ENCODE measurements at regions not wholly inside any gene's neighbourhood (a gene's known extent, or its start where the extent isn't known, plus 50 kb on each side); places are given as distances from the start of the nearest gene placed in this dataset.
"Not testable (repeated sequence)": the region's sequence is repeated elsewhere in the genome, so short reads cannot be mapped to it uniquely, and the experiment has no call there.

GRCh38 chr9:65455136-65455535 is 170.1 kb upstream of the FOXD4L5 start:
- not testable (repeated sequence) for DNase-seq (ENCODE audit: low spot score); H3K36me3 ChIP-seq (ENCODE audit: low read depth); H3K9me3 ChIP-seq (ENCODE audit: severe bottlenecking); ATAC-seq (ENCODE audit: low read depth); H3K4me3 ChIP-seq (ENCODE audit: severe bottlenecking); H3K27me3 ChIP-seq (ENCODE audit: insufficient read depth, poor library complexity, severe bottlenecking); H3K27ac ChIP-seq (ENCODE audit: poor library complexity, severe bottlenecking); H3K4me1 ChIP-seq (ENCODE audit: insufficient read depth, poor library complexity, severe bottlenecking)

DNA sequence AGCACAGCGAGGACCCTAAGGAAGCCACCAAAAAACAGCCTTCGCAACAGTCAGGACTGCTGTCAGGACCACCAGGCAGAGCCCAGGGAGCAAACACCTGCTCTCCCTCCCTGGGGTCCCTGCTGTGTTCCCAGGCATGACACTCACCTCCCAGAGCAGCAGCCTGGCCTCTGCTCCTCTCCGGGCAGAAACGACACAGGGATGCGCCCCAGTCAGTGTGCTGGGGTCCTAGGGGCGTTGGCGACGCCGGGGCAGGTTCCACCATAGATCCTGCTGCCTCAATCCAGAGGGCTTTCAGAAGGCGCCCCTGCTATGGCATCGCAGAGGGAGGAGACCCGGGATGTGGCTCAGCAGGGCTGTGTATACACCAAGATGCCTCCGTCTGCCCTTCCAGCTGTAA is 169.7 kb upstream of the FOXD4L5 start:
- not testable (repeated sequence) for H3K4me3 ChIP-seq (ENCODE audit: severe bottlenecking); DNase-seq (ENCODE audit: low spot score); H3K36me3 ChIP-seq (ENCODE audit: low read depth); ATAC-seq (ENCODE audit: low read depth); H3K4me1 ChIP-seq (ENCODE audit: insufficient read depth, poor library complexity, severe bottlenecking); H3K27me3 ChIP-seq (ENCODE audit: insufficient read depth, poor library complexity, severe bottlenecking); H3K9me3 ChIP-seq (ENCODE audit: severe bottlenecking); H3K27ac ChIP-seq (ENCODE audit: poor library complexity, severe bottlenecking)

DNA sequence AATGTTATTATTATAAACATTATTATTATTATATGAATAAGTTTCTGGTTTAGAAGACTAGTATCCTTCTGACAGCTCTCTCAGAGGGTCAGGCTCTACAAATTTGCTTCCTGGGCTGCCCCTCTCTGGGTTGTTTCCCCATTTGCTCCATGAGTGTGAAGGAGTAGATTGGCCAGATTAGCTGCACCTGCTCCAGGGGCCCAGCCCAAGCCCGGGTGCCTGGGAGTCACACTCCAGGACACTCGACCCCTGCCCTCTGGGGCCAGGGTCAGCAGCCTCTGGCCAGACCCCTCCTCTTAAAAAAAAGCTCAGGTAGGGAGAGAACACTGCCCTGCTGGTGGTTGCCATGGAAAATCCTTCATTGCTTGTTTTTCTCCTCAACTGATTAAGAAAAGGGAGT is 169.0 kb upstream of the FOXD4L5 start:
- not testable (repeated sequence) for ATAC-seq (ENCODE audit: low read depth); H3K36me3 ChIP-seq (ENCODE audit: low read depth); H3K27ac ChIP-seq (ENCODE audit: poor library complexity, severe bottlenecking); H3K27me3 ChIP-seq (ENCODE audit: insufficient read depth, poor library complexity, severe bottlenecking); H3K9me3 ChIP-seq (ENCODE audit: severe bottlenecking); H3K4me1 ChIP-seq (ENCODE audit: insufficient read depth, poor library complexity, severe bottlenecking); H3K4me3 ChIP-seq (ENCODE audit: severe bottlenecking); DNase-seq (ENCODE audit: low spot score)

DNA sequence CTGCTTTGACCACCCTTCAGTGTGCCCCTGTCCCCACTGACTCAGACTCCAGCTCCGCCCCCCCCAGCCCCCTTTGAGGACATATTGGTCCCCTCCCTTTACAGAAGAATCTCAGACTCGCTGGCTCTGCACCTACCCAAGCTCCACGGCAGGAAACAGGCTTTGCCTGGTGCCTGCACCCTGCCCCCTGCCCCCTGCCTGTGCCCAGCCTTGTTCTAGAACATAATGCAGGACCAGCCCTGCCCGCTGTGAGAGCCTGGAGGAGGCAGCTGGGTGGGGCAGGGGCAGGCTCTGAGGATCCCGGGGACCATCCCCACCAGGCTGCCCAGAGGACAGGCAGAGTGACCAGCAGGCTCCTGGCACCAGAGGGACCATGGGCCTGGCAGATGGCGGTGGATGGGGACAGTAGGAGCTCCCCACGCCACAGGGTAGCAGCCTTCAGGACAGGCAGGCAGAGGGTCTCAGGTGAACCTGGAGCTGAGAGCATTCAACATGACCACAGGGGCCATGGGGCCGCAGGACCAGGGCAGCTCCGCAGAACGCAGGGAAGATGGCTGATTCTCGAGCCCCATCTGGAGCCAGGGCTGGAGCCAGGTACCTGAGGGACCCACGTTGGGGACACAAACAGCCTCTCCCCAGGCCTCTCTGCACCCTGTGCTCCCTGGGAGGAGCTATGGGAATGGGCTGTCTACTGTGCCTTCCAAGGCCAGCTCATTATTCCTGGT is 165.0 kb upstream of the FOXD4L5 start:
- not testable (repeated sequence) for H3K9me3 ChIP-seq (ENCODE audit: severe bottlenecking); H3K4me1 ChIP-seq (ENCODE audit: insufficient read depth, poor library complexity, severe bottlenecking); H3K27ac ChIP-seq (ENCODE audit: poor library complexity, severe bottlenecking); H3K36me3 ChIP-seq (ENCODE audit: low read depth); DNase-seq (ENCODE audit: low spot score); ATAC-seq (ENCODE audit: low read depth); H3K4me3 ChIP-seq (ENCODE audit: severe bottlenecking); H3K27me3 ChIP-seq (ENCODE audit: insufficient read depth, poor library complexity, severe bottlenecking)

DNA sequence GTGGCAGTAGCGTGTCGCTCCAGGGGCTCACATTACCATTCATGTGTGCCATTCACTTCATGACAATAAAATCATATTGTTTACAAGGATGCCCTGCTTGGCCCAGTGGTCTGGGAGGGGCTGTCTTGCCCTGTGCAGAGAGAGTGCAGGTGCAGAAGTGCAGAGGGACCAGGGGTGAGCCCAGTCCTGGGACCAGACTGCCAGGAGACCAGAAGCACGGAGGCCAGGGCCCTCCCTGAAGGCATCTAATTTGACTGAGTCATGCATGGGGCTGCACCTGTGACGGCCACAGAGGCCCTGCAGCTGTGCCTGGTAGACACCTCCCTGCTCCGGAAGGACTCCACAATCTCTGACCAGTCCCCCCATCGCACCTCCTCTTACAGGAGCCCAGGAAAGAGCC is 164.4 kb upstream of the FOXD4L5 start:
- Histone ChIP-seq H3K9me3 (ENCODE audit: severe bottlenecking) (no peaks in the 10 kb centered on the region), H3K4me3 (ENCODE audit: severe bottlenecking) (no peak overlapping the region), H3K4me1 (ENCODE audit: insufficient read depth, poor library complexity, severe bottlenecking) (no peaks in the 10 kb centered on the region), H3K27ac (ENCODE audit: poor library complexity, severe bottlenecking) (no peak overlapping the region), H3K36me3 (ENCODE audit: low read depth) (no peaks in the 10 kb centered on the region), H3K27me3 (ENCODE audit: insufficient read depth, poor library complexity, severe bottlenecking) (no peaks in the 10 kb centered on the region)
- TF ChIP-seq, protein P1, sequence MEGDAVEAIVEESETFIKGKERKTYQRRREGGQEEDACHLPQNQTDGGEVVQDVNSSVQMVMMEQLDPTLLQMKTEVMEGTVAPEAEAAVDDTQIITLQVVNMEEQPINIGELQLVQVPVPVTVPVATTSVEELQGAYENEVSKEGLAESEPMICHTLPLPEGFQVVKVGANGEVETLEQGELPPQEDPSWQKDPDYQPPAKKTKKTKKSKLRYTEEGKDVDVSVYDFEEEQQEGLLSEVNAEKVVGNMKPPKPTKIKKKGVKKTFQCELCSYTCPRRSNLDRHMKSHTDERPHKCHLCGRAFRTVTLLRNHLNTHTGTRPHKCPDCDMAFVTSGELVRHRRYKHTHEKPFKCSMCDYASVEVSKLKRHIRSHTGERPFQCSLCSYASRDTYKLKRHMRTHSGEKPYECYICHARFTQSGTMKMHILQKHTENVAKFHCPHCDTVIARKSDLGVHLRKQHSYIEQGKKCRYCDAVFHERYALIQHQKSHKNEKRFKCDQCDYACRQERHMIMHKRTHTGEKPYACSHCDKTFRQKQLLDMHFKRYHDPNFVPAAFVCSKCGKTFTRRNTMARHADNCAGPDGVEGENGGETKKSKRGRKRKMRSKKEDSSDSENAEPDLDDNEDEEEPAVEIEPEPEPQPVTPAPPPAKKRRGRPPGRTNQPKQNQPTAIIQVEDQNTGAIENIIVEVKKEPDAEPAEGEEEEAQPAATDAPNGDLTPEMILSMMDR (IDR thresholded peaks at IDR 0.05; ENCODE audit: poor library complexity, severe bottlenecking): no peak
- ATAC-seq (ENCODE audit: low read depth): no peak
- DNase-seq (ENCODE audit: low spot score): no peak

GRCh38 chr9:65447146-65447545 is 162.1 kb upstream of the FOXD4L5 start:
- H3K4me3 ChIP-seq (ENCODE audit: severe bottlenecking); H3K9me3 ChIP-seq (ENCODE audit: severe bottlenecking); H3K27ac ChIP-seq (ENCODE audit: poor library complexity, severe bottlenecking); H3K27me3 ChIP-seq (ENCODE audit: insufficient read depth, poor library complexity, severe bottlenecking); H3K4me1 ChIP-seq (ENCODE audit: insufficient read depth, poor library complexity, severe bottlenecking); DNase-seq (ENCODE audit: low spot score); ATAC-seq (ENCODE audit: low read depth); H3K36me3 ChIP-seq (ENCODE audit: low read depth): not testable (repeated sequence)

DNA sequence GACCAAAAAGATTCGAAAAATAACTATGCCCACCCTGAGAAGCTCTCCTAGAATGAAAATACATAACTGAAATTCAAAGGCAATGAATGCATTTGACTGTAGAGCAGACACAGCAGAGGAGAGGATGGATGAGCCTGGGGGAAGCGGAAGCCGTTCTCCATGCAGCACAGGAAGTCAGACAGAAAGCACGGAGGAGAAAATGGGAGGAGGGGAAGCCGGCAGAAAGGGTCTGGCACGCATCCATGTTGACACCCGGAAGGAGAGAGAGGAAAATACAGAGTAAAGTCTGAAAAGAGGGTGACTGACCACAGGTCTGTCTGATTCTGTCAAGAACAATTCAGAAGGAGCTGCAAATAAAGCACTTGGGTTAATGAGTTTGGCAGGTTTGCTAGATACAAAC is 161.0 kb upstream of the FOXD4L5 start:
- not testable (repeated sequence) for H3K9me3 ChIP-seq (ENCODE audit: severe bottlenecking); H3K4me1 ChIP-seq (ENCODE audit: insufficient read depth, poor library complexity, severe bottlenecking); DNase-seq (ENCODE audit: low spot score); H3K4me3 ChIP-seq (ENCODE audit: severe bottlenecking); H3K36me3 ChIP-seq (ENCODE audit: low read depth); H3K27ac ChIP-seq (ENCODE audit: poor library complexity, severe bottlenecking); ATAC-seq (ENCODE audit: low read depth); H3K27me3 ChIP-seq (ENCODE audit: insufficient read depth, poor library complexity, severe bottlenecking)

- Histone ChIP-seq H3K27me3 (ENCODE audit: insufficient read depth, poor library complexity, severe bottlenecking) (no peaks in the 10 kb centered on the region), H3K9me3 (ENCODE audit: severe bottlenecking) (no peaks in the 10 kb centered on the region), H3K4me1 (ENCODE audit: insufficient read depth, poor library complexity, severe bottlenecking) (no peaks in the 10 kb centered on the region), H3K4me3 (ENCODE audit: severe bottlenecking) (no peak overlapping the region), H3K36me3 (ENCODE audit: low read depth) (no peaks in the 10 kb centered on the region), H3K27ac (ENCODE audit: poor library complexity, severe bottlenecking) (no peak overlapping the region)
- TF ChIP-seq, protein P1 (IDR thresholded peaks at IDR 0.05; ENCODE audit: poor library complexity, severe bottlenecking): no peak
- no peak for ATAC-seq (ENCODE audit: low read depth)
- no peak for DNase-seq (ENCODE audit: low spot score)
Measured at GRCh38 chr9:65444943-65445342, 159.9 kb upstream of the FOXD4L5 start.

- H3K27me3 ChIP-seq (ENCODE audit: insufficient read depth, poor library complexity, severe bottlenecking); H3K9me3 ChIP-seq (ENCODE audit: severe bottlenecking); DNase-seq (ENCODE audit: low spot score); H3K27ac ChIP-seq (ENCODE audit: poor library complexity, severe bottlenecking); H3K4me1 ChIP-seq (ENCODE audit: insufficient read depth, poor library complexity, severe bottlenecking); ATAC-seq (ENCODE audit: low read depth); H3K4me3 ChIP-seq (ENCODE audit: severe bottlenecking); H3K36me3 ChIP-seq (ENCODE audit: low read depth): not testable (repeated sequence)
Measured at GRCh38 chr9:65442116-65442515, 157.1 kb upstream of the FOXD4L5 start.

DNA sequence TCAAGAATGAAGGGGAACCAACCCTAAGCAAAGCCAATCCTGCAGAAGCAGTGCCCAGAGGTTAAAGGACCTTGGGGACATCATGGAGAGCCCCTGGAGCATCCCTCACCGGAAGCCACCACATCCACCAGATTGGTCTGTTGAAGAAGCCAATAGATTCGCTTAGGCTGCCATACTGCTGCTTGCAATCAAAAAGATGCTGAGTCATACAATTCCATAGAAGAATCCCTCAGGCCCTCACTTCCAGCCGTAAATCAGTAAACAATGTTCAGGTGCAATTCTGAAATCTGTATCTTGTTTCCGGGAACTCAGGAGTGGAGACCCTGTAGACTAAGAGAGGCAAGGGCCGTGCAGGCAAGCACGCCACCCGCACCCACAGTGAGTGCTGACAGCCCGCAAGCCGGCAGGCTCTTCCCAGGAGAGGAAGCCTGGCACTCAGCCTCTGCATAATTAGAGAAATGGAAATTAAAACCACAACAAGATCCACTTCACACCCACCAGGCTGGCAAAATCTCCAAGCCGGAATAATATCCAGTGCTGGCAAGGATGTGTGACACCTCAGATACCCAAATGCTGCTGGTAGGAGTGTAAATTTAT is 156.4 kb upstream of the FOXD4L5 start:
- H3K27me3 ChIP-seq (ENCODE audit: insufficient read depth, poor library complexity, severe bottlenecking); ATAC-seq (ENCODE audit: low read depth); H3K36me3 ChIP-seq (ENCODE audit: low read depth); H3K27ac ChIP-seq (ENCODE audit: poor library complexity, severe bottlenecking); H3K4me1 ChIP-seq (ENCODE audit: insufficient read depth, poor library complexity, severe bottlenecking); DNase-seq (ENCODE audit: low spot score); H3K9me3 ChIP-seq (ENCODE audit: severe bottlenecking); H3K4me3 ChIP-seq (ENCODE audit: severe bottlenecking): not testable (repeated sequence)
